PC-3 (cell line): ENCODE measurements at regions not wholly inside any gene's neighbourhood (a gene's known extent, or its start where the extent isn't known, plus 50 kb on each side); places are given as distances from the start of the nearest gene placed in this dataset.

Source experiments
- ATAC-seq: fragments of 200-7000 bp; cut with Tn5 transposase; 2 replicates; pipeline ENCODE4 v1.9.1; 2020; ENCODE audit warnings: mild to moderate bottlenecking, moderate library complexity
- BruUV-seq: library from RNA; stranded (reverse); fragments of 400-500 nt; replicated peaks from 2 replicates; lab custom pipeline; 2021; lab: Mats Ljungman, UMichigan
- CTCF ChIA-PET: fragments of 300-600 bp; sonication (Branson Sonifier 250); formaldehyde crosslinking; loops from one replicate; lab custom pipeline; 2022; ENCODE audit warnings: antibody characterized with exemption; lab: Charles Lee
- POLR2A ChIA-PET: fragments of 300-600 bp; sonication (Branson Sonifier 250); formaldehyde crosslinking; loops from one replicate; lab custom pipeline; 2022; ENCODE audit warnings: antibody characterized with exemption; ENCODE audit not compliant: unreplicated experiment; lab: Charles Lee
- DNase-seq: peaks from one replicate; pipeline ENCODE4 v3.0.0-alpha.2; 2015
- H2AFZ ChIP-seq: fragments of 300-600 bp; sonication (generic); 2 replicates; pipeline ENCODE4 v1.6.0; 2016; ENCODE audit warnings: antibody characterized with exemption, low read length
- H3F3A ChIP-seq: fragments of 300-600 bp; sonication (generic); one replicate; pipeline ENCODE4 v1.6.0; 2017; ENCODE audit warnings: antibody characterized with exemption, low read length, control low read depth, mild to moderate bottlenecking; ENCODE audit not compliant: unreplicated experiment
- H3K27ac ChIP-seq: fragments of 300-600 bp; sonication (generic); 2 replicates; pipeline ENCODE4 v1.5.1; 2016; ENCODE audit warnings: mild to moderate bottlenecking, low read length
- H3K27me3 ChIP-seq: fragments of 300-600 bp; sonication (generic); 2 replicates; pipeline ENCODE4 v1.6.1; 2016; ENCODE audit warnings: low read length, mixed read lengths
- H3K36me3 ChIP-seq: fragments of 300-600 bp; sonication (generic); 2 replicates; pipeline ENCODE4 v1.6.1; 2016; ENCODE audit warnings: low read depth, mixed run types, low read length, mixed read lengths
- H3K4me1 ChIP-seq: fragments of 300-600 bp; sonication (generic); 2 replicates; pipeline ENCODE4 v1.5.1; 2016; ENCODE audit warnings: low read length; ENCODE audit not compliant: insufficient read depth
- H3K4me2 ChIP-seq: fragments of 300-600 bp; sonication (generic); 2 replicates; pipeline ENCODE4 v1.6.0; 2016; ENCODE audit warnings: low read length
- H3K4me3 ChIP-seq: fragments of 300-600 bp; sonication (generic); 2 replicates; pipeline ENCODE4 v1.5.1; 2016; ENCODE audit warnings: mild to moderate bottlenecking, low read length, mixed read lengths
- H3K79me2 ChIP-seq: fragments of 300-600 bp; sonication (generic); 2 replicates; pipeline ENCODE4 v1.6.1; 2017; ENCODE audit warnings: low read length, mixed read lengths
- H3K9ac ChIP-seq: fragments of 300-600 bp; sonication (generic); 2 replicates; pipeline ENCODE4 v1.6.0; 2016; ENCODE audit warnings: mild to moderate bottlenecking, low read length
- H3K9me2 ChIP-seq: fragments of 300-600 bp; sonication (generic); replicated peaks from 2 replicates; pipeline ENCODE4 v1.6.1; 2016; ENCODE audit warnings: mixed run types, low read length, mixed read lengths
- H3K9me3 ChIP-seq: fragments of 300-600 bp; sonication (generic); 2 replicates; pipeline ENCODE4 v1.6.1; 2016; ENCODE audit warnings: low read length, mixed read lengths
- H4K20me1 ChIP-seq: fragments of 300-600 bp; sonication (generic); 2 replicates; pipeline ENCODE4 v1.6.1; 2016; ENCODE audit warnings: low read length, mixed read lengths
- EZH2 ChIP-seq: fragments of 300-600 bp; sonication (generic); IDR thresholded peaks from one replicate; pipeline ENCODE4 v1.6.1; 2017; ENCODE audit warnings: antibody characterized with exemption, mild to moderate bottlenecking, low read length; ENCODE audit not compliant: unreplicated experiment
- EZH2phosphoT487 ChIP-seq: fragments of 300-600 bp; sonication (generic); IDR thresholded peaks from 2 replicates; pipeline ENCODE4 v1.6.1; 2018; ENCODE audit warnings: mild to moderate bottlenecking, antibody characterized with exemption, low read length, borderline replicate concordance
- intact Hi-C: fragments of 100-400 bp; cut with micrococcal nuclease; formaldehyde crosslinking; loops from 2 replicates; pipeline ENCODE4 v1.9.0; 2023
- TF ChIP-seq, protein P1 (sequence below): fragments of 300-600 bp; sonication (generic); conservative IDR thresholded peaks from 2 replicates; pipeline ENCODE4 v1.5.1; 2017; ENCODE audit warnings: antibody characterized with exemption, low read depth, mild to moderate bottlenecking, low read length

DNA sequence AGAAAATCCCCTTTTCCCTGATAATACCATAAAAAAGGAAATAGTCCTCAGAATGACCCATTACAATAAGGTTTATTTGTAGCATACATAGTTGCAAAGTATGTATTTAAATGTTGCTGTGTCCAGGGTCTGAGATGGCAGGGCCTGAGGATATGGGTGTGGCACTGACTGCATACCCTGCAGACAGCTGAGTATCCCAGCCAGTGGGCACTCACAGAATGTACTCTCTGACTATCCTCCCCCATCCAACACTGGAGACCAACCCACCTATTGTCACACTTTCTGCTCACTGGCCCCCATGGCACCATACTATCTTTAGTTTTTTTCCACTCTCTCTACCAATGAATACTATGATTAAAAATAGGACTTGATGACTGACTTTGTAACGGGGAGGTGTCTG is 215.8 kb upstream of the FOXA2 start:
- Histone ChIP-seq H3K79me2 (no peaks in the 10 kb centered on the region), H3F3A (no peaks in the 10 kb centered on the region), H3K27me3 (no peaks in the 10 kb centered on the region), H3K9ac (no peak overlapping the region), H2AFZ (no peak overlapping the region), H3K9me2 (no peaks in the 10 kb centered on the region), H3K27ac (no peak overlapping the region), H3K4me2 (no peak overlapping the region), H3K9me3 (no peaks in the 10 kb centered on the region), H3K4me3 (no peak overlapping the region), H3K36me3 (no peaks in the 10 kb centered on the region), H3K4me1 (peaks cover 16% of the 10 kb centered on the region), H4K20me1 (no peaks in the 10 kb centered on the region)
- TF ChIP-seq, protein P1, sequence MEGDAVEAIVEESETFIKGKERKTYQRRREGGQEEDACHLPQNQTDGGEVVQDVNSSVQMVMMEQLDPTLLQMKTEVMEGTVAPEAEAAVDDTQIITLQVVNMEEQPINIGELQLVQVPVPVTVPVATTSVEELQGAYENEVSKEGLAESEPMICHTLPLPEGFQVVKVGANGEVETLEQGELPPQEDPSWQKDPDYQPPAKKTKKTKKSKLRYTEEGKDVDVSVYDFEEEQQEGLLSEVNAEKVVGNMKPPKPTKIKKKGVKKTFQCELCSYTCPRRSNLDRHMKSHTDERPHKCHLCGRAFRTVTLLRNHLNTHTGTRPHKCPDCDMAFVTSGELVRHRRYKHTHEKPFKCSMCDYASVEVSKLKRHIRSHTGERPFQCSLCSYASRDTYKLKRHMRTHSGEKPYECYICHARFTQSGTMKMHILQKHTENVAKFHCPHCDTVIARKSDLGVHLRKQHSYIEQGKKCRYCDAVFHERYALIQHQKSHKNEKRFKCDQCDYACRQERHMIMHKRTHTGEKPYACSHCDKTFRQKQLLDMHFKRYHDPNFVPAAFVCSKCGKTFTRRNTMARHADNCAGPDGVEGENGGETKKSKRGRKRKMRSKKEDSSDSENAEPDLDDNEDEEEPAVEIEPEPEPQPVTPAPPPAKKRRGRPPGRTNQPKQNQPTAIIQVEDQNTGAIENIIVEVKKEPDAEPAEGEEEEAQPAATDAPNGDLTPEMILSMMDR: no peak
- TF ChIP-seq EZH2 (no peak), EZH2phosphoT487 (no peak)
- intact Hi-C loops: no loop called here
- no peak for ATAC-seq
- ChIA-PET CTCF (no interaction called here), POLR2A (no interaction called here)
- DNase-seq: no peak
- BruUV-seq: no TSS peak

DNA sequence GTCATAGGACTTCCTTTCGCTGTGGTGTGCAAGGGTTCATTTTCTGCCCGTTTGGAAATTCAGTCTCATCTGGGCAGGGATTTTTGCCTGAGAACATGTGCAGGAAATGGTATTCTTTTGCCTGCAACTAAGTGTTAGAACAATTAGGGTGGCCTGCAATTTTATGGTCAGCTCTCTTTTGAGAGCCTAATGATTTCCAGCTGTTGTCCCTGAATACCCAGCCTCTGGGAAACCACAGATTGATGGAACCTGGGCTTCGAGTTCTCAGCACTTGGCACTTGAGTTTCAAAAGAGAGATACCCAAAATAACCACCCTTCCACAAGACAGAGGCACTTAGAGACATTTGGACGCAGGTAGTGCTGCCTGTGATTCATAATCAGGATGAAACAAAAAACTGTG is 217.2 kb upstream of the FOXA2 start:
- Histone ChIP-seq H3K36me3 (no peaks in the 10 kb centered on the region), H3K79me2 (no peaks in the 10 kb centered on the region), H3K4me2 (no peak overlapping the region), H3F3A (no peaks in the 10 kb centered on the region), H3K9me2 (no peaks in the 10 kb centered on the region), H4K20me1 (no peaks in the 10 kb centered on the region), H3K9ac (no peak overlapping the region), H3K27me3 (no peaks in the 10 kb centered on the region), H3K4me1 (peaks cover 5% of the 10 kb centered on the region), H2AFZ (no peak overlapping the region), H3K27ac (no peak overlapping the region), H3K4me3 (no peak overlapping the region), H3K9me3 (no peaks in the 10 kb centered on the region)
- CTCF ChIA-PET: no interaction called here
- intact Hi-C loops: no loop called here
- ATAC-seq: no peak
- POLR2A ChIA-PET: no interaction called here
- no peak for TF ChIP-seq EZH2phosphoT487
- TF ChIP-seq, protein P1: no peak
- no peak for TF ChIP-seq EZH2
- no peak for DNase-seq
- no TSS peak for BruUV-seq

DNA sequence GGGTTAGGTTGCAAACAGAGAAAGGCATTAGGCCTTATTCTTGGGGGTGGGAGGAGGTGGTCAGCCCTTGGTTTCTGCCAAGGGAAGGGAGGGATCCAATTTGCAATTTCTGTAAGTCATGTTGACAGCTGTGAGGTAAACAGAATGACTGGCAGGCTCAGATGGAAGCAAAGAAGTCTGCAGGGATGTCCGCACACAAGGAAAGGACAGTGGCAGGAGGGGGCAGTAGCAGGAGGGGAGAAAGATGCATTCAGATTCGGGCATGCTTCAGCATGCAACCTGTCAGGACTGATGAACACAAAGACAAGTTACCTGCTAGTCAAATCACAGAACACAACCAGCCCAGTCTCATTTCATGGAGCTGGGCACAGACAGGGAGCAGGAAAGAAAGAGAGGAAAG is 217.9 kb upstream of the FOXA2 start:
- Histone ChIP-seq H3F3A (no peaks in the 10 kb centered on the region), H3K79me2 (no peaks in the 10 kb centered on the region), H3K36me3 (no peaks in the 10 kb centered on the region), H3K4me3 (no peak overlapping the region), H2AFZ (no peak overlapping the region), H3K9me2 (no peaks in the 10 kb centered on the region), H3K27ac (no peak overlapping the region), H3K9ac (no peak overlapping the region), H3K4me1 (peaks cover 10% of the 10 kb centered on the region), H3K4me2 (no peak overlapping the region), H4K20me1 (no peaks in the 10 kb centered on the region), H3K27me3 (no peaks in the 10 kb centered on the region), H3K9me3 (no peaks in the 10 kb centered on the region)
- no peak for DNase-seq
- TF ChIP-seq EZH2 (no peak), EZH2phosphoT487 (no peak)
- TF ChIP-seq, protein P1: no peak
- ChIA-PET CTCF (no interaction called here), POLR2A (no interaction called here)
- ATAC-seq: no peak
- intact Hi-C loops: no loop called here
- no TSS peak for BruUV-seq
